ENCODE measurements at regions not wholly inside any gene's neighbourhood (a gene's known extent, or its start where the extent isn't known, plus 50 kb on each side); places are given as distances from the start of the nearest gene placed in this dataset.
A peak's percentile ranks its signal among the peaks of the same experiment; 100 is the strongest.
"Not testable (repeated sequence)": the region's sequence is repeated elsewhere in the genome, so short reads cannot be mapped to it uniquely, and the experiment has no call there.

GRCh38 chr4:179372242-179372641 lies 1930.0 kb upstream of the AGA start:
- H3K9me3 ChIP-seq (ENCODE audit: low read depth, low read length): no peaks in the 10 kb centered on the region
- DNase-seq (ENCODE audit: low read depth, low spot score): no peak
- H3K4me3 ChIP-seq: no peak overlapping the region
- H3K9ac ChIP-seq (ENCODE audit: insufficient read length): no peak overlapping the region
- peak overlapping the region; percentile 32; the same call in 1 of the 2 replicates for H3K27ac ChIP-seq
- TF ChIP-seq POLR2AphosphoS5 (IDR thresholded peaks at IDR 0.05; ENCODE audit: borderline replicate concordance, low read depth, low read length) (no peak), FOXP2 (optimal IDR thresholded peaks at IDR 0.05; ENCODE audit: control extremely low read depth, extremely low read length, insufficient read depth) (no peak), EZH2 (IDR thresholded peaks at IDR 0.05) (no peak)
- H3K36me3 ChIP-seq (ENCODE audit: insufficient read depth, low read length): no peaks in the 10 kb centered on the region

GRCh38 chr4:179372746-179373145 lies 1930.5 kb upstream of the AGA start:
- no peak for DNase-seq (ENCODE audit: low read depth, low spot score)
- no peaks in the 10 kb centered on the region for H3K36me3 ChIP-seq (ENCODE audit: insufficient read depth, low read length)
- peak overlapping the region; percentile 32; the same call in 1 of the 2 replicates for H3K27ac ChIP-seq
- TF ChIP-seq POLR2AphosphoS5 (IDR thresholded peaks at IDR 0.05; ENCODE audit: borderline replicate concordance, low read depth, low read length): no peak
- no peak for TF ChIP-seq FOXP2 (optimal IDR thresholded peaks at IDR 0.05; ENCODE audit: control extremely low read depth, extremely low read length, insufficient read depth)
- TF ChIP-seq EZH2 (IDR thresholded peaks at IDR 0.05): no peak
- H3K9me3 ChIP-seq (ENCODE audit: low read depth, low read length): no peaks in the 10 kb centered on the region
- no peak overlapping the region for H3K9ac ChIP-seq (ENCODE audit: insufficient read length)
- no peak overlapping the region for H3K4me3 ChIP-seq

GRCh38 chr4:179378847-179379246 lies 1936.6 kb upstream of the AGA start:
- not testable (repeated sequence) for H3K9me3 ChIP-seq (ENCODE audit: low read depth, low read length); DNase-seq (ENCODE audit: low read depth, low spot score); H3K36me3 ChIP-seq (ENCODE audit: insufficient read depth, low read length); H3K27ac ChIP-seq; H3K4me3 ChIP-seq; H3K9ac ChIP-seq (ENCODE audit: insufficient read length)

GRCh38 chr4:179392787-179393186 lies 1950.5 kb upstream of the AGA start:
- no peak overlapping the region for H3K27ac ChIP-seq
- H3K9ac ChIP-seq (ENCODE audit: insufficient read length): no peak overlapping the region
- H3K36me3 ChIP-seq (ENCODE audit: insufficient read depth, low read length): no peaks in the 10 kb centered on the region
- no peak overlapping the region for H3K4me3 ChIP-seq
- TF ChIP-seq FOXP2 (optimal IDR thresholded peaks at IDR 0.05; ENCODE audit: control extremely low read depth, extremely low read length, insufficient read depth) (no peak), EZH2 (IDR thresholded peaks at IDR 0.05) (no peak), POLR2AphosphoS5 (IDR thresholded peaks at IDR 0.05; ENCODE audit: borderline replicate concordance, low read depth, low read length) (no peak)
- H3K9me3 ChIP-seq (ENCODE audit: low read depth, low read length): no peaks in the 10 kb centered on the region
- no peak for DNase-seq (ENCODE audit: low read depth, low spot score)

GRCh38 chr4:179398414-179398813 lies 1956.2 kb upstream of the AGA start:
- no peaks in the 10 kb centered on the region for H3K36me3 ChIP-seq (ENCODE audit: insufficient read depth, low read length)
- no peak for TF ChIP-seq POLR2AphosphoS5 (IDR thresholded peaks at IDR 0.05; ENCODE audit: borderline replicate concordance, low read depth, low read length)
- TF ChIP-seq FOXP2 (optimal IDR thresholded peaks at IDR 0.05; ENCODE audit: control extremely low read depth, extremely low read length, insufficient read depth): no peak
- DNase-seq (ENCODE audit: low read depth, low spot score): no peak
- H3K9ac ChIP-seq (ENCODE audit: insufficient read length): no peak overlapping the region
- no peaks in the 10 kb centered on the region for H3K9me3 ChIP-seq (ENCODE audit: low read depth, low read length)
- H3K4me3 ChIP-seq: no peak overlapping the region
- H3K27ac ChIP-seq: no peak overlapping the region

GRCh38 chr4:179399054-179399782 lies 1957.0 kb upstream of the AGA start:
- Histone ChIP-seq H3K9ac (ENCODE audit: insufficient read length) (no peak overlapping the region), H3K9me3 (ENCODE audit: low read depth, low read length) (no peaks in the 10 kb centered on the region), H3K4me3 (no peak overlapping the region), H3K27ac (no peak overlapping the region), H3K36me3 (ENCODE audit: insufficient read depth, low read length) (no peaks in the 10 kb centered on the region)
- TF ChIP-seq POLR2AphosphoS5 (IDR thresholded peaks at IDR 0.05; ENCODE audit: borderline replicate concordance, low read depth, low read length) (no peak), EZH2 (IDR thresholded peaks at IDR 0.05) (no peak), FOXP2 (optimal IDR thresholded peaks at IDR 0.05; ENCODE audit: control extremely low read depth, extremely low read length, insufficient read depth) (no peak)
- no peak for DNase-seq (ENCODE audit: low read depth, low spot score)

GRCh38 chr4:179415037-179415846 lies 1973.0 kb upstream of the AGA start:
- TF ChIP-seq EZH2 (IDR thresholded peaks at IDR 0.05) (no peak), FOXP2 (optimal IDR thresholded peaks at IDR 0.05; ENCODE audit: control extremely low read depth, extremely low read length, insufficient read depth) (no peak), POLR2AphosphoS5 (IDR thresholded peaks at IDR 0.05; ENCODE audit: borderline replicate concordance, low read depth, low read length) (no peak)
- H3K27ac ChIP-seq: no peak overlapping the region
- DNase-seq (ENCODE audit: low read depth, low spot score): peak; percentile 14
- no peaks in the 10 kb centered on the region for H3K36me3 ChIP-seq (ENCODE audit: insufficient read depth, low read length)
- no peak overlapping the region for H3K9ac ChIP-seq (ENCODE audit: insufficient read length)
- no peak overlapping the region for H3K4me3 ChIP-seq
- no peaks in the 10 kb centered on the region for H3K9me3 ChIP-seq (ENCODE audit: low read depth, low read length)

GRCh38 chr4:179415847-179416223 lies 1973.6 kb upstream of the AGA start:
- TF ChIP-seq EZH2 (IDR thresholded peaks at IDR 0.05) (no peak), FOXP2 (optimal IDR thresholded peaks at IDR 0.05; ENCODE audit: control extremely low read depth, extremely low read length, insufficient read depth) (no peak), POLR2AphosphoS5 (IDR thresholded peaks at IDR 0.05; ENCODE audit: borderline replicate concordance, low read depth, low read length) (no peak)
- DNase-seq (ENCODE audit: low read depth, low spot score): no peak
- H3K27ac ChIP-seq: no peak overlapping the region
- no peaks in the 10 kb centered on the region for H3K36me3 ChIP-seq (ENCODE audit: insufficient read depth, low read length)
- H3K9ac ChIP-seq (ENCODE audit: insufficient read length): no peak overlapping the region
- no peaks in the 10 kb centered on the region for H3K9me3 ChIP-seq (ENCODE audit: low read depth, low read length)
- H3K4me3 ChIP-seq: no peak overlapping the region
